Upper lobe of left lung (tissue), 6 donors: ENCODE measurements at regions not wholly inside any gene's neighbourhood (a gene's known extent, or its start where the extent isn't known, plus 50 kb on each side); places are given as distances from the start of the nearest gene placed in this dataset.

ENCODE experiments used
- ATAC-seq, 2 donors: fragments of 200-7000 bp; cut with Tn5 transposase; one replicate each; pipeline ENCODE4 v1.9.1; 2022; ENCODE audit warnings: mild to moderate bottlenecking in 2 of 2, moderate library complexity in 2 of 2; ENCODE audit not compliant: low FRiP score in 2 of 2
- DNase-seq, 2 donors: peaks; one replicate each; pipeline ENCODE4 v3.0.0-alpha.2; 2019 to 2020
- H3K27ac ChIP-seq, 4 donors: fragments of 200-600 bp; sonication (generic); one replicate each; pipeline ENCODE4 v1.5.1; 2016 to 2019
- H3K27me3 ChIP-seq, 4 donors: fragments of 200-600 bp; sonication (generic); one replicate each; pipeline ENCODE4 v1.5.1; 2017 to 2019
- H3K36me3 ChIP-seq, 4 donors: fragments of 200-600 bp; sonication (generic); one replicate each; pipeline ENCODE4 v1.5.1; 2016 to 2019
- H3K4me1 ChIP-seq, 4 donors: fragments of 200-600 bp; sonication (generic); one replicate each; pipeline ENCODE4 v1.5.1; 2018 to 2019
- H3K4me3 ChIP-seq, 4 donors: fragments of 200-600 bp; sonication (generic); one replicate each; pipeline ENCODE4 v1.5.1; 2017 to 2019; ENCODE audit warnings: mild to moderate bottlenecking in 2 of 4, moderate library complexity in 1 of 4
- H3K9me3 ChIP-seq, 4 donors: fragments of 200-600 bp; sonication (generic); one replicate each; pipeline ENCODE4 v1.5.1; 2018 to 2019
- CTCF ChIP-seq, 6 experiments: fragments of 450-650 bp in 4 of 6; fragments of 200-600 bp in 2 of 6; sonication (generic) in 2 of 6; IDR thresholded peaks; one replicate each; pipeline ENCODE4 v1.5.1; 2016 to 2019; ENCODE audit warnings: antibody characterized with exemption in 6 of 6
- EP300 ChIP-seq, 4 donors: sonication (generic); formaldehyde crosslinking; IDR thresholded peaks; one replicate each; pipeline ENCODE4 v1.5.1; 2017; ENCODE audit warnings: antibody characterized with exemption in 4 of 4, control low read depth in 2 of 4
- POLR2A ChIP-seq, 4 donors: fragments of 450-650 bp; IDR thresholded peaks; one replicate each; pipeline ENCODE4 v1.5.1; 2016 to 2017; ENCODE audit warnings: antibody characterized with exemption in 4 of 4, mild to moderate bottlenecking in 2 of 4
- POLR2AphosphoS5 ChIP-seq, 2 donors: sonication (generic); formaldehyde crosslinking; IDR thresholded peaks; one replicate each; pipeline ENCODE4 v1.5.1; 2017; ENCODE audit warnings: antibody characterized with exemption in 2 of 2
- WGBS, 2 donors: methylation state at CpG; one replicate each; pipeline ENCODE4 v1.1.5; 2017 to 2018; 5-methylcytosine and 5-hydroxymethylcytosine counted together
- donor health status: DM: no; HTN: no; CAD: no; lungs with moderate emphysema.
- donor health status: DM: no; HTN: yes; CAD: no; lungs with severe emphysema.

DNA sequence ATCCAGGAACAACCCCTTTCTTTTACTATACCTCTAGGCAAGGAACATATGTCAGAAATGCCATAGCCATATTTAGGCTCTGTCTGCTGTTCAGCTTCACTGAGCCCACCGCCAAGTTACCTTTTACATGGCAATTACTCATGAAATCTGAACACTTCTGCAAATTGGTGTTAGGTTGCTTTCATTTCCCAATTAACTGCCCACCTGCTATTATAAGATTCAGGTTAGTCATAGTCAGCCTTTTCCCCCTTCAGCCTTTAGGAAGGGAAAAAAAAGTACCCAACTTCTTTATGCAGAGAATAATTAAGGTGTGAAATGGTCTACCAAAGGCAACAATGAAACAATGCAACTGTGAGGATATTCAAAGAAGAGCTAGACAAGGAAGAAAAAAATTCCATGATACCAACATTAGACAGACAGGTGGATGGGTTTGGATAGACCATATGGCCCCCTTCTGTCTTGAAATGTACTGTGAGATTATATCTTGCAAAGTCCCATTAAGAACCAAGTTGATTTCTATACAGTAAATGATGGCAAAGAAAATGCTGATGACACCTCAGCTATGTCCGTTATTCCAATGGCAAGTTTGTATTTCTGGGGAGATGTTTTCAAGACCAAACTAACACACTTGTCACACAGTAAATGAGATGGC is 442.1 kb upstream of the NRP1 start:
- no peak for ATAC-seq
- no peak for TF ChIP-seq EP300 (IDR thresholded peaks at IDR 0.05)
- no peak for TF ChIP-seq POLR2AphosphoS5 (IDR thresholded peaks at IDR 0.05)
- TF ChIP-seq POLR2A (IDR thresholded peaks at IDR 0.05) = no peak
- TF ChIP-seq CTCF (IDR thresholded peaks at IDR 0.05) = no peak

GRCh38 chr10:33774857-33775256 is 440.4 kb upstream of the NRP1 start:
- Histone ChIP-seq H3K4me1 (peaks cover 4 to 13% (median 8%) of the 10 kb centered on the region in 4 donors), H3K9me3 (no peaks in the 10 kb centered on the region), H3K36me3 (no peaks in the 10 kb centered on the region), H3K4me3 (no peak overlapping the region), H3K27ac (no peak overlapping the region), H3K27me3 (no peaks in the 10 kb centered on the region)
- TF ChIP-seq EP300 (IDR thresholded peaks at IDR 0.05) = no peak
- TF ChIP-seq CTCF (IDR thresholded peaks at IDR 0.05) = no peak
- TF ChIP-seq POLR2AphosphoS5 (IDR thresholded peaks at IDR 0.05) = no peak
- TF ChIP-seq POLR2A (IDR thresholded peaks at IDR 0.05) = no peak
- ATAC-seq = no peak
- 87 to 89% methylated on average over 4 of the region's 4 CpGs for WGBS, 2 donors
- no peak for DNase-seq

More for the DNA sequence above, 442.1 kb upstream of the NRP1 start:
- Histone ChIP-seq H3K27me3 (no peaks in the 10 kb centered on the region), H3K36me3 (no peaks in the 10 kb centered on the region), H3K4me3 (no peak overlapping the region), H3K9me3 (no peaks in the 10 kb centered on the region), H3K27ac (no peak overlapping the region), H3K4me1 (peaks cover 4 to 13% (median 8%) of the 10 kb centered on the region in 4 donors)
- DNase-seq = no peak
- WGBS, 2 donors = 98% methylated on average over 2 of the region's 2 CpGs

GRCh38 chr10:33773886-33774480 is 439.5 kb upstream of the NRP1 start:
- Histone ChIP-seq H3K27me3 (no peaks in the 10 kb centered on the region), H3K27ac (no peak overlapping the region), H3K9me3 (no peaks in the 10 kb centered on the region), H3K36me3 (no peaks in the 10 kb centered on the region), H3K4me1 (peaks cover 4 to 13% (median 8%) of the 10 kb centered on the region in 4 donors), H3K4me3 (no peak overlapping the region)
- DNase-seq (no peak), ATAC-seq (no peak)
- TF ChIP-seq POLR2A (IDR thresholded peaks at IDR 0.05) (no peak), EP300 (IDR thresholded peaks at IDR 0.05) (no peak), CTCF (IDR thresholded peaks at IDR 0.05) (no peak), POLR2AphosphoS5 (IDR thresholded peaks at IDR 0.05) (no peak)
- 92 to 94% methylated on average over 21 of the region's 21 CpGs for WGBS, 2 donors

- WGBS, 2 donors = 12 to 15% methylated on average over 4 of the region's 4 CpGs
- peak overlapping the region in 1 of 4 donors; percentile 55 for H3K27ac ChIP-seq
These were observed 438.7 kb upstream of the NRP1 start for GRCh38 chr10:33773253-33773573.

More at GRCh38 chr10:33773253-33773573, 438.7 kb upstream of the NRP1 start:
- Histone ChIP-seq H3K27me3 (no peaks in the 10 kb centered on the region), H3K4me3 (no peak overlapping the region), H3K36me3 (no peaks in the 10 kb centered on the region), H3K4me1 (peaks cover 4 to 13% (median 8%) of the 10 kb centered on the region in 4 donors), H3K9me3 (no peaks in the 10 kb centered on the region)
- TF ChIP-seq CTCF (IDR thresholded peaks at IDR 0.05) (no peak), POLR2A (IDR thresholded peaks at IDR 0.05) (no peak), EP300 (IDR thresholded peaks at IDR 0.05) (no peak), POLR2AphosphoS5 (IDR thresholded peaks at IDR 0.05) (no peak)
- ATAC-seq = no peak
- DNase-seq = no peak
